GM12892 (cell line): ENCODE measurements at regions not wholly inside any gene's neighbourhood (a gene's known extent, or its start where the extent isn't known, plus 50 kb on each side); places are given as distances from the start of the nearest gene placed in this dataset.

Experiments used
- POLR2A ChIP-seq: IDR thresholded peaks from 2 replicates; pipeline ENCODE4 v1.6.1; 2011; ENCODE audit warnings: low read depth, low read length, control low read depth
- POLR2AphosphoS5 ChIP-seq: IDR thresholded peaks from 2 replicates; pipeline ENCODE4 v1.6.1; 2011; ENCODE audit warnings: low read depth, low read length, control low read depth

GRCh38 chr6:156189714-156190113 is 587.5 kb upstream of the ARID1B start:
- no peak for TF ChIP-seq POLR2A
- no peak for TF ChIP-seq POLR2AphosphoS5
